B cell (primary cell): ENCODE measurements at regions not wholly inside any gene's neighbourhood (a gene's known extent, or its start where the extent isn't known, plus 50 kb on each side); places are given as distances from the start of the nearest gene placed in this dataset.
"Not testable (repeated sequence)": the region's sequence is repeated elsewhere in the genome, so short reads cannot be mapped to it uniquely, and the experiment has no call there.

Source experiments
- CTCF ChIP-seq: fragments of 200-600 bp; IDR thresholded peaks from one replicate; pipeline ENCODE4 v1.8.0; 2022; ENCODE audit warnings: antibody characterized with exemption, mild to moderate bottlenecking
- EZH2 ChIP-seq: IDR thresholded peaks from 2 replicates; pipeline ENCODE4 v1.6.1; 2012; ENCODE audit warnings: borderline replicate concordance, low read depth, mild to moderate bottlenecking, moderate library complexity, low read length; ENCODE audit not compliant: insufficient read depth, poor library complexity, severe bottlenecking

- TF ChIP-seq CTCF, EZH2: not testable (repeated sequence)
Observed at GRCh38 chr12:8403834-8404233, 51.9 kb upstream of the CLEC6A start.
